Right lobe of liver (tissue), 4 donors: ENCODE measurements at regions not wholly inside any gene's neighbourhood (a gene's known extent, or its start where the extent isn't known, plus 50 kb on each side); places are given as distances from the start of the nearest gene placed in this dataset.

Experiments used
- CTCF ChIP-seq, 4 donors: fragments of 200-600 bp in 3 of 4; fragments of 450-650 bp in 1 of 4; IDR thresholded peaks; one replicate each; pipeline versions ENCODE4 v1.5.1 to v1.8.0; 2016 to 2022; ENCODE audit warnings: antibody characterized with exemption in 4 of 4, mild to moderate bottlenecking in 2 of 4
- POLR2A ChIP-seq: fragments of 450-650 bp; IDR thresholded peaks from one replicate; pipeline ENCODE4 v1.6.1; 2017; ENCODE audit warnings: antibody characterized with exemption, mild to moderate bottlenecking
- donor health status: DM: no; HTN: no; CAD: no.
- donor health status: DM: no; HTN: no; CAD: no.
- donor health status: DM: no; HTN: yes; CAD: no.

DNA sequence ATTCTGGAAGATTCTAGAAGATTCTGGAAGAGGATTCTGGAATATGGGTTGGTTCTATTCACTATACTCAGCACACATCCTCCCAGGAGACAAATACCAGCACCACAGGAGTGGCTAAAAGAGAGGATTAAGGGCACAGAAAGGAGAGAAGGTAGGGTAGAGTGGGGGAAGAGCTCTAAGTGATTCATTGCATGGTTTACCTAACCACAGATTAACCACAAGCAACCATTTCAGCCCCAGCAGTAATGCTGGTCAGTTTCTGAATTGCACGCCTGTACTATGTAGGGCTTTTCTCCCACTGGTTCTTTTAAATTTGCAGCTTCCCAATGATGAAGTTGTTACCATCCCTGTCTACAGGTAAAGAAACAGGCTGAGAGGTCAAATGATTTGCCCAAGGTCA lies 192.7 kb upstream of the PMEPA1 start:
- no peak for TF ChIP-seq CTCF (IDR thresholded peaks at IDR 0.05)
- no peak for TF ChIP-seq POLR2A
